Kasumi-1 (cell line): ENCODE measurements at regions not wholly inside any gene's neighbourhood (a gene's known extent, or its start where the extent isn't known, plus 50 kb on each side); places are given as distances from the start of the nearest gene placed in this dataset.

ENCODE experiments used
- DNase-seq, 2 experiments: peaks; one replicate each; lab custom pipeline; 2025; lab: John Stamatoyannopoulos, UW

GRCh38 chr12:98351784-98352183, 163.6 kb upstream of the TMPO start:
- no peak for DNase-seq

GRCh38 chr12:98352218-98352811, 163.1 kb upstream of the TMPO start:
- DNase-seq = no peak

DNA sequence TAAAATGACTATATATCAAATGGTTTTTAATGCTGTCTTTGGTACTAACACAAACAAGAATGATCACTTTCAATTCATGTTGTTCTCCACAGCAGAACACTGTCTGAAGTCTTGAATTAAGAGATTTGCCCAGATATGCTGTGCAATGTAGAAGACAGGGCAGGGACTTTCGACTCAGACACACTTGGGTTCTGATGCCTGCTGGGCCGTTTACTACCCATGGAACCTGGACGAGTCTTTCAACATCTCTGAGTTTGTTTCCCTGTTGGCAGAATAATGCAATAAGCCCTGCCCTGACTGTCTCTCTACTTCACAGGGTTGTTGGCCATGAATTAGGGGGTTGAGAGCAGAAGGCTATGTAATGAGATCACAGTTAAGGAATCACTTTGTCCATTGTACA, 162.6 kb upstream of the TMPO start:
- DNase-seq = no peak

GRCh38 chr12:98354520-98355035, 160.8 kb upstream of the TMPO start:
- DNase-seq = no peak

DNA sequence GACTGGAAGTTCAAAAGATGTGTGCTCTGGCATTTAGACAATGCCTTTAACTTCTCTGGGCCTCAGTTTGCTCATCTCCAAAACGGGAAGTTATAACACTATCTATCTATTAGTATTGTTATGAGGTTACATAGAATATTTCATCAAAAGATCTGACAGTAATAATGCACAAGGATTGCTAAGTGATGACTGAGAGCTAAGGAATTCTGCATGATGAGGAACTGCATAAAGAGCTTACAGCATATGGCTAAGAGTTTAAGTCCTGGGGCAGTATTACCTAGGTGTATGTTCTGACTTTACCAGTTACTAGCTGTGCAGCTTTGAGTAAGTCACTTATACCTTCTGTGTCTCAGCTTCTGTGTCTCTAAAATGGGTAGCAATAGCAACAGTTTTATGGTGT, 160.1 kb upstream of the TMPO start:
- DNase-seq = no peak

DNA sequence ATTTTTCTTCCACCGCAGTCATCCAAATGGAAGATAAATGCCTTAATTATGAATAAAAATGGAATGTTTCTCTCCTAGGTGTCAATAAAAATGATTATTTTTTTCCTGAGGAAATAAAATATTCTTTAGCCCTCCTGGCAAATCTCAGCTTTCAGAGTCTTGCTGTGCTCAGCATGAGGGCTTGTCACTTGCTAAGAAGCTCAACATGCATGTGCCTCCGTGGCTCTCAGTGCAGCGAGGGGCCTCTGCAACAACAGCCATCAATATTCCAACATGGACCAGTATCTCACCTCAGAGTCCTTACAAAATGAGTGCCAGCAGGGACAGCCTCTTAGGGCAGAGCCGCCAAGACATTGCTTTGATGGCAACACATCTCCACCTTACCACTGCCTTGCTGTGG, 159.5 kb upstream of the TMPO start:
- DNase-seq = no peak

DNA sequence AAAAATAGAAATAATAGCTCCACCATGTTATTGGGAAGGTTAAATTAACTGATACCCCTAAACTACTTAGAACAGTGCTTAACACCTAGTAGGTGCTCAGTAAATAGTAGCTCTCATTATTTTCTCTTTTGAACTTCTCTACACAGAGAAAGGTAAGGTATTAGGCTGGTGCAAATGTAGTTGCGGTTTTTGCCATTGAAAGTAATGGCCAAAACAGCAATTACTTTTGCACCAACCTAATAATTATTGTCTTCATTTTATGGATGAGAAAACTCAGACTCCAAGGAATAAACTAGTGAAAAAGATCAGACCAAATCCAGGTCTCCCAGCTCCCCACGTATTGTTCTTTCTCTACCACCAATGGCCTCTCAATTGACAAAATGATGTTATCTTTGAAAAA, 157.2 kb upstream of the TMPO start:
- DNase-seq = no peak

DNA sequence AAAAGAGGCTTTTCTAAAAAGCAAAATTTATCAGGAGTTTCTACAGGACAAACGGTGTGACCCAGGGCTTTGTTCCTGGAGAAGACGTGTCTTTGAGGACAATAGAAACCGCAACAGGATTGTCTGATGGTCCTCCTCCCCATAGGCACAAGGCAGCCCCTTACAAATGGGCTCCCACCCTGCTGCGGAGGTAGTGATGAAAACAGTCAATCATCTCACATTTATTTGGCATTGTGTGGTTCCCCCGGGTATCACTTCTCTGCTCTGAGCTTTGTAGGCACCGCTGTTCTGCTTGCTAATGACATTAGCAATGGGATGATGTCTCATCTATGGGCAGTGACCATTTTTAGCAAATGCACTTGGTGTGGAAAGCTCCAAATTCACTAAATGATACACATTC, 155.5 kb upstream of the TMPO start:
- DNase-seq = no peak

DNA sequence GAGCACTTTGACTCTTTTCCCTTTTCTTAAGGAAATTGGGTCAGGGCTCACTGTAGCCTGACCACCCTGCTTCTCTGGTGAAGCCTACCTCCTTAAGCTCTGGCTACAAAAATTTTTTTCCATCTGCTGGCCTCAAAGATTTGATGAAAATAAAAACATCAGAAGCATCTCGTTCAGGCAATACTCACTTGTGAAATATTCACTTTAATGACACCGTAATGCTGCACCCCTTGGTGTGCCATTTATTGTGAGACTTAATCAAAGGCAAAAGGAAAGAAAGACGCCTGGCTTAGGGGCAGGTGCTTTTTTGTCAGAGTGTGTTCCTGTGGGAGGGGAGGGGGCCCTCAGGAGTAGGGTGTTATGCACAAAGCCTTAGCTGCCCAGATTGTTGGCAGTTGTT, 155.0 kb upstream of the TMPO start:
- no peak for DNase-seq

DNA sequence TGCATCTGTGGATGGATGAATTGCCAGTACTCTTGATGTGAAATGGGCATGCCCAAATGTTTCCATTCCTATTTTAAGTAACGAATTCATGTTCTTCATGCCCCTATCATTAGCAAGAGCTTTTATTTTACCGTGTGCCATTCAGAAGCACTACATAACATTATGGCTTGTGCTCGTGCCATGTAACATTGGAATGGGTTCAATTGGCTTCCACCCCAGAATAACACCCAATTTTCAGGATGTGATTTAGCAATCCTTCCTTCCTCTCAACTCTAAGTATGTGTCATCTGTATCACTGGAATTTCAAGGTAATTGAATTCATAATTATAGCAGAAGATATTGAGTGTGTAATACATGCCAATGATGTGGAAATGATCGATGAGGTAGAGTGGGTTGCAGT, 145.8 kb upstream of the TMPO start:
- no peak for DNase-seq

DNA sequence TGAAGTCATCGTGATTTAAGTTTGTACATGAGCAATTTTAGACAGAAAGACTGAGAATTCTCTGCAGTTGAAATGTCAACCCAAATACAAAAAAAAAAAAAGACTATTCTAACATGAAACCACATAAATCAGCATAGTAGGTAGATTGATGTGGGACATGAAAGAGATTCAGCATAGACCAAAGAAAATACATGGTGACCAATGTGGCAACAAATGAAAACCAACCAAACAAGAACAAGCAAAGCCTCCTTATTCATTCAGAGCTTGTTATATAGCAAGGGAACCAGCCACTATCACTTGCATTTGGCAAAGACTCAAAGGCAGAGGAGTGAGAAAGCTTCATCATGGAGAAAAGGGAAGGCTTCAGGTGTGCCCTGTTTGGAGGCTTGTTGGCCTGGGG, 144.4 kb upstream of the TMPO start:
- DNase-seq = no peak

- DNase-seq = peak; percentile 37 to 51
Measured at GRCh38 chr12:98371419-98371818, 144.0 kb upstream of the TMPO start.

GRCh38 chr12:98372340-98373024, 142.9 kb upstream of the TMPO start:
- peak in 1 of 2 experiments; percentile 22 for DNase-seq

DNA sequence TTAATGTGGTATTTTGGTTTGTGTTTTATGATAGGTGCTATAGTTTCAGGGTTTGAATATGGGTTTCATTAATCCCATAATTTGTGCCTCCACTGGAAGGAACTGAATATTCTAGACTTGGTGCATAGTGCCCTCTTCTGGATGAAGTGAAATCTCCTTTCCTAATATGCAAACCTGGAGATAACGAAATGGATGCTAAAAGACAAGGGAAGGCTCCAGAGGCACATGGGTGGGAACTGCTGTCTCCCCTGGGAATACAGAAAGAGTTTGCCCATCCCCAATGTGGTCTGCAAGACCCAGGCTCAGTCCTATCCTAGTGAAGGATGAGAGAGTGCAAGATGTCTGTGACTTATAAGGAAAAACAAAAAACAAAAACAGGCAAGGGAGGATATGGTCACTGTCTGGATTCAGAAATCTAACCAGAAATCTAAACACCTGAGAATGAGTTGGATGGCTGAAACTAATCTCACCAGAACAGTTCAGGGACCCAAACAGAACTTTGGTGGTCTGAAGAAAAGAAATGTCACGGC, 142.3 kb upstream of the TMPO start:
- DNase-seq = peak; percentile 75 to 82

- peak; percentile 71 to 79 for DNase-seq
Measured at GRCh38 chr12:98374007-98374406, 141.4 kb upstream of the TMPO start.

GRCh38 chr12:98379106-98379505, 136.3 kb upstream of the TMPO start:
- no peak for DNase-seq

DNA sequence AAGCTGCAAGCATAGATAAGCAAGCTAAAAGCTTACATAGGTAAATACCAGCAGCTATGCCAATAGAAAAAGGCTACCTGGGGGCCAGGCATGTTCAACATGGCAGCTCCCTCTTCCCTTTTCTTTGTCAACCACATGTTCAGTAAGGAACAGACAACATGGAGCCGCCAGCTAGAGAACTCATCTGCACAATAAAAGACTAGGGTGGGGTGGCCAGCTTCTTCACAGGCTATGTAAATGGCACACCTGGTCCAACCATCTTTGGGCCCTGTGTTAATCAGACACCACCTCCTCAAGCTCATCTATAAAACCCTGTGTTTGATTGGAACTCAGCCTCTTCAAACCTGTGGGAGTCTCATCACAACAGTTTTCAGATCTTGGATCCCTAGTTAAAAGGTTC, 129.7 kb upstream of the TMPO start:
- no peak for DNase-seq

GRCh38 chr12:98387444-98387843, 127.9 kb upstream of the TMPO start:
- no peak for DNase-seq

- DNase-seq = no peak
Measured at GRCh38 chr12:98388126-98388525, 127.3 kb upstream of the TMPO start.

GRCh38 chr12:98389593-98389992, 125.8 kb upstream of the TMPO start:
- DNase-seq = no peak

DNA sequence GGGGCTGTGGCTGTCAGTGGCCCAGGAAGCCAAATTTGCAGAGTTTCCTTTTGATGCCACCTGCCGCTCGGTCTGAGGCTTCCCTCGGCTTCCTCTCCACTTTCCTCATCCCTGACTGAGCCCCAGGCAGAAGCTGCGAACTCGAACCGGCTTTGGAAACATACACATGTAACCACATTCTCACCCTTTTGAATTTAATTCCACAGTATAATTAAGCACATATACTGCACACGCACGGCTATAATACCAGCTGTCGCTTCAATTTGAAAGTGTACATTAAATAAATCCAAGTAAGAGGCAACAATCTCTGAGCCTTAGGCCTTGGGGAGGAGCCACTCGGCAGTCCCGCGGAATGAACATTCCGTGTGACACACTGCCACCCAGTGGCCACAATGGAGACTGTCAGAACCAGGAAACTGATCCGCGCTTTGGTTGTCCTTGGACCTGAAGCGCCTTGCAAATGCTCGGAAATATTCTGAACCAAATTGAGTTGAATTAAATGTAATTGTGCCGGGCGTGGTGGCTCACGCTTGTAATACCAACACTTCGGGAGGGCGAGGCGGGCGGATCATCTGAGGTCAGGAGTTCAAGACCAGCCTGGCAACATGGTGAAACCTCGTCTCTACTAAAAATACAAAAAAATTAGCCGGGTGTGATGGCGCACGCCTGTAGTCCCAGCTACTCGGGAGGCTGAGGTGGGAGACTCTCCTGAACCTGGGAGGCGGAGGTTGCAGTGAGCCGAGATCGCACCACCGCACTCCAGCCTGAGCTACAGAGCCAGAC, 117.9 kb upstream of the TMPO start:
- peak; percentile 86 to 87 for DNase-seq

DNA sequence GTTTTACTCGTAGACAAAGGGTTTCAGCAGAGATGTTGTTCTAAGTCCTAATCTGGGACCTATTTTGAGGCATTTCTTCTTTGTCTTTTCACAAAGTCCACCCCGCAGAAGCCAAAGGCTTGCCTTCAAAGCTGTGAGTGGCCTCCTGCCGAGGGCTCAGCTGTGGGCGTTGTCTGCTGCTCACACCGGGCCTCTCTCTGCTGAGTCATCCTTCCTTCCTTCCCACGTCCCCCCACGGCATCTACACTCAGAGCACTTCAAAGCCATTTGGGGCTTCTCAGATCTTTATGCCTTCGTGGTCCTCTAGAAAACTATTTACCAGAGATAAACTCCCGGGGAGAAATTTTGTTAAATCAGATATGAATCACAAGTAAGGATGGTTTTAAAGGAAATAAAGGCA, 115.9 kb upstream of the TMPO start:
- DNase-seq = peak; percentile 67 to 81

GRCh38 chr12:98401427-98401826, 114.0 kb upstream of the TMPO start:
- no peak for DNase-seq
